H7 (cell line): ENCODE measurements at regions not wholly inside any gene's neighbourhood (a gene's known extent, or its start where the extent isn't known, plus 50 kb on each side); places are given as distances from the start of the nearest gene placed in this dataset.

ENCODE experiments used
- DNase-seq: peaks from one replicate; pipeline ENCODE4 v3.0.0; 2012
- H3K27me3 ChIP-seq: 2 replicates; pipeline ENCODE4 v1.6.0; 2011; ENCODE audit warnings: mild to moderate bottlenecking, low read length; ENCODE audit not compliant: control insufficient read depth, insufficient read depth
- H3K36me3 ChIP-seq: replicated peaks from 2 replicates; pipeline ENCODE4 v1.5.1; 2011; ENCODE audit warnings: low read length; ENCODE audit not compliant: control insufficient read depth, insufficient read depth
- H3K4me3 ChIP-seq: 2 replicates; pipeline ENCODE4 v1.5.1; 2011; ENCODE audit warnings: low read depth, mild to moderate bottlenecking, control low read depth, low read length, moderate library complexity; ENCODE audit not compliant: insufficient read depth

DNA sequence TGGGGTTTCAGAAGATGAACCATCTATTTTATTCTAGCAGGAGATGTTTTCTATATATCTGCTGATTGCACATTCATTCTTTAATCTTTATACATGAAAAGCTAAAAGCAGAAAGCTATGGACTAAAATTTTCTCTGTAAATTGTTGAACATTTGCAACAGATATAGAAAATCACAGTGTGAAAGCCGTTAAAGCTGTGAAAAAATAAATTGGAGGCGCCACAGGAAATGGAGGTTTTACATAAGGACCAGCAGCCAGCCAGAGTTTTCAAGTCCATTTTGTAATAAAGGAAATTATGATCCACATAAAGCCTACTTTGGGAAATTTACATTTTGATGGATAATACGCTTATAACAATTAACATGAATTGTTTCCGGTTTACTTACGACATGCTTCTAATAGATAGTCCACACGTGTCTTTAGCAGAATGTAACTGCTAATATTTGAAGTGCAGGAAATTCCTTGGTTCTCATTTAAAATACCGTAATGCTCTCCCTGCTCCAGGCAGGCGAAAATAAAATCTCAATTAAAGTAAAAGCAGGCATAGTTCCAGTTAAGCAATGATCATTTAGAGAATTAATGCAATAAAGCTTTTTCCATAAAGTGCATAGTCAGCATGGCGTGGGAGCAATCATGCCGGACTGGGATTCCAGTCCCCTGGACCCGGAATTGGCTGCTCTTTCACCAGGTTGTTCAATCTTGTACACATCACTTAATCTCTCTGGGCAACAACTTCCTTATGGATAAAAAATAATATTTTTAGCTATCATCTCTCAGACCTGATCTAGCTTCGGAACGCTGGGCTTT, 445.4 kb downstream of the ZNF608 start:
- H3K4me3 ChIP-seq = no peak overlapping the region
- no peaks in the 10 kb centered on the region for H3K36me3 ChIP-seq
- H3K27me3 ChIP-seq = no peaks in the 10 kb centered on the region
- DNase-seq = no peak

- Histone ChIP-seq H3K27me3 (no peaks in the 10 kb centered on the region), H3K4me3 (no peak overlapping the region), H3K36me3 (no peaks in the 10 kb centered on the region)
- DNase-seq = no peak
These were observed 448.6 kb downstream of the ZNF608 start for GRCh38 chr5:124297826-124298225.

- no peaks in the 10 kb centered on the region for H3K36me3 ChIP-seq
- DNase-seq = no peak
- no peak overlapping the region for H3K4me3 ChIP-seq
- H3K27me3 ChIP-seq = no peaks in the 10 kb centered on the region
These were observed 454.1 kb downstream of the ZNF608 start for GRCh38 chr5:124292322-124292855.

GRCh38 chr5:124289641-124290311, 456.7 kb downstream of the ZNF608 start:
- no peak overlapping the region for H3K4me3 ChIP-seq
- DNase-seq = peak; percentile 46
- H3K36me3 ChIP-seq = no peaks in the 10 kb centered on the region
- no peaks in the 10 kb centered on the region for H3K27me3 ChIP-seq

DNA sequence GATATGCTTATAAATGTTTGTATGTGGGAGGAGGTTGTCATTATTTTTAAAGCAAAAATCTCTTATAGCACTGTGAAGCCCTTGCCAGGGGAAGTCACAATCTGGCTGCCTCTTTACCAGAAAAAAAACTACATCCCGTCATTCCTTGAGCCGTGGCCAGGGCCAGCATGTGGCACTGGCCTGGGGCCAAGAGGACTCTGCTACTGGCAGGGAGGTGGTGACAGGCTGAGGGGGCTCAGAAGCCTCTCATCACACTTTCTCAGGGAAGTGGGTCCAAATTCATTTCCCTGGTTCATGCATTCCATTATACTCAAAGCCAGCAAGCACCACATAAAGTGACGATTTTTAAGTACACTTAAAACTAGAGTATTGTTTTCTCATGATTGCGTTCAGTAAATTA, 457.3 kb downstream of the ZNF608 start:
- no peak overlapping the region for H3K4me3 ChIP-seq
- no peaks in the 10 kb centered on the region for H3K36me3 ChIP-seq
- DNase-seq = no peak
- H3K27me3 ChIP-seq = no peaks in the 10 kb centered on the region

DNA sequence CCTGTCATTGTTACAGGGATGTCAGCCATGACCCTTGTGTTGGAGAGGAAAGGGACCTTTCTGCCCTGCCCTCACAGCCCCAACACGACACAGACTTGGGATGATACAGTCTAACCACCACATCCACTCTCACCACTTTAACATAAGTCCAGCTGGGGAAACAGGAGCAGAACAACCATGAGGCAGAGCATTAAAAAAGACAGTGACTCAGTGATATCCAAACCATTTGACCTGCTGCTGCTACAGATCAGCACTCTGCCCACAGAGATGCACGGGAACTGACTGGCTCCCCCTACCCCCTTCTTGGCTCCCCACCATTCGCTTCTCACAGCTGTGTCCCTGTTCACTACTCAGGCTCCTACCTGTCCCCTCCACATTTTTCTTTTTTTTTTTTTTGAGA, 458.6 kb downstream of the ZNF608 start:
- H3K4me3 ChIP-seq = no peak overlapping the region
- DNase-seq = no peak
- no peaks in the 10 kb centered on the region for H3K27me3 ChIP-seq
- no peaks in the 10 kb centered on the region for H3K36me3 ChIP-seq

- DNase-seq = no peak
- H3K36me3 ChIP-seq = no peaks in the 10 kb centered on the region
- H3K4me3 ChIP-seq = no peak overlapping the region
- no peaks in the 10 kb centered on the region for H3K27me3 ChIP-seq
These were observed 460.7 kb downstream of the ZNF608 start for GRCh38 chr5:124285733-124286132.

DNA sequence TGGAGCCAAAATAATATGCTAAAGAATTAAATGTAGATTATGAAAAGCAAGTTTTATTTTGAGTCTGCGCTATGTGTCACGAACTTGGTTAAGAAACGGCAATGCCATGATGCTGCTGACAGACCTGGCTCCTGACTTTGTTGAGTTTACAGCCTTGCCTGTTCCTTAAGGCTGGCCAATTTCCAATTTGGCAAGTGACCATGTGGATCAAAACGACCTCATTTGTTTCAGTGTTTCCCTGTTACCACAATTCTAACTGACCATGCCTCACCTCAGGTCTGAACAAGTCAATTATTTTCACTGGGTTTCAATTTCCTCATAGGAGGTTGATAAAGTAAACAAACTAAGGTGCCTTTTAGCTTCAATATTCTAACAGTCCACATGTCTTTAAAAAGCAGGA, 461.4 kb downstream of the ZNF608 start:
- Histone ChIP-seq H3K36me3 (no peaks in the 10 kb centered on the region), H3K4me3 (no peak overlapping the region), H3K27me3 (no peaks in the 10 kb centered on the region)
- no peak for DNase-seq

- Histone ChIP-seq H3K36me3 (no peaks in the 10 kb centered on the region), H3K27me3 (no peaks in the 10 kb centered on the region), H3K4me3 (no peak overlapping the region)
- no peak for DNase-seq
These were observed 463.4 kb downstream of the ZNF608 start for GRCh38 chr5:124283031-124283430.

DNA sequence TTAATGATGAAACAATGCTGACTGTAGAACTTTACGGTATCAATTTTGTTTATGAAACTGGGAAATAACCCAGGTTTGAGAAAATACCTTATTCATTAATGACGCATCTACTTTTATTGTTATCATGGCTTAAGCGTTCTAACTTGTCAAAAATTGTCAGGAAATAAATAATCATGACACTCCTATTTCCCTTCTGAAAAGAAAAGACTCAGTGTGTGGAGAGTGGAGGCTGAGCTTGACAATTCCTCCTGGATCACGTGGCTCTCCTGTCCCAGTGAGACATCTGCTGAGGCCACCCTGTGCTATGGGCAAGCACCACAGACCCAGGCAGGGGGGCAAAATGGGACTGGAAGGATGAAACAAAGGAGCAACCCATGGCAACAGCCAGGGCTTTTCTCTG, 466.4 kb downstream of the ZNF608 start:
- no peak overlapping the region for H3K4me3 ChIP-seq
- no peaks in the 10 kb centered on the region for H3K36me3 ChIP-seq
- DNase-seq = no peak
- H3K27me3 ChIP-seq = no peaks in the 10 kb centered on the region

- H3K36me3 ChIP-seq = no peaks in the 10 kb centered on the region
- no peak for DNase-seq
- H3K27me3 ChIP-seq = no peaks in the 10 kb centered on the region
- no peak overlapping the region for H3K4me3 ChIP-seq
These were observed 467.1 kb downstream of the ZNF608 start for GRCh38 chr5:124279146-124279876.

DNA sequence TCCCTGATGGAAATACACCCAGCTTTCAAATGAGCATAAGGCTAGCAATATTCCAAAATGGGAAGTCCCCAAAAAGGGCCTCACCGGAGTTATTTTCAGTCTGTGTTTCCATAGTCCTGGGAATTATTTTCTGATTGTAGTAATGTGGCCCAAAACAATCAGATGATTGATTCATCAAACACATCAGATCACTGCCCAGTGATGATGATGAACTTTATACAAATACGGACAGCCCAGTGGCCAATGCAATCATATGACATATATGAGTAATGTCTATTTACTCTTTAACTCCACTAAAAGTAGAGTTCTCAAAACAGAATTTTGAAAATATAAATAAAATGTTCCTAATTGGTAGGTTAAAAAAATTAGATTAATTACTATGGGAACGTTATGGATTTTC, 467.8 kb downstream of the ZNF608 start:
- Histone ChIP-seq H3K27me3 (no peaks in the 10 kb centered on the region), H3K36me3 (no peaks in the 10 kb centered on the region), H3K4me3 (no peak overlapping the region)
- no peak for DNase-seq

GRCh38 chr5:124277767-124278545, 468.5 kb downstream of the ZNF608 start:
- Histone ChIP-seq H3K4me3 (no peak overlapping the region), H3K27me3 (no peaks in the 10 kb centered on the region), H3K36me3 (no peaks in the 10 kb centered on the region)
- DNase-seq = no peak

DNA sequence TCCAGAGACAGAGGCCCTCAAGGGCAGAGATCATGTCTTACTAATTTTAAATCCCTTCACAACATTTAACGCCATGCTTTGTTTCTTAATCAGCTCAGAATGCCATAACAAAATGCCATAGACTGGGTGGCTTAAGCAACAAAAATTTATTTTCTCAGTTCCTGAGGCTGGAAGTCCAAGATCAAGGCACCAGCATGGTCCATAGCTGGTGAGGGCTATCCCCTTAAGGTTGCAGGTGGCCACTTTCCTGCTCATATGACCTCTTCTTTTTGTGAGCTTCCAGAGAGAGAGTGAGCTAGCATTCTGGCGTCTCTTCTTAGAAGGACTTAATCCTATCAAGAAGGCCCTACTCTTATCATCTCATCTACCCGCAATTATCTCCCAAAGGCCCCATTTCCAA, 470.3 kb downstream of the ZNF608 start:
- no peaks in the 10 kb centered on the region for H3K27me3 ChIP-seq
- H3K36me3 ChIP-seq = no peaks in the 10 kb centered on the region
- H3K4me3 ChIP-seq = no peak overlapping the region
- no peak for DNase-seq
